ENCODE measurements at regions not wholly inside any gene's neighbourhood (a gene's known extent, or its start where the extent isn't known, plus 50 kb on each side); places are given as distances from the start of the nearest gene placed in this dataset.

DNA sequence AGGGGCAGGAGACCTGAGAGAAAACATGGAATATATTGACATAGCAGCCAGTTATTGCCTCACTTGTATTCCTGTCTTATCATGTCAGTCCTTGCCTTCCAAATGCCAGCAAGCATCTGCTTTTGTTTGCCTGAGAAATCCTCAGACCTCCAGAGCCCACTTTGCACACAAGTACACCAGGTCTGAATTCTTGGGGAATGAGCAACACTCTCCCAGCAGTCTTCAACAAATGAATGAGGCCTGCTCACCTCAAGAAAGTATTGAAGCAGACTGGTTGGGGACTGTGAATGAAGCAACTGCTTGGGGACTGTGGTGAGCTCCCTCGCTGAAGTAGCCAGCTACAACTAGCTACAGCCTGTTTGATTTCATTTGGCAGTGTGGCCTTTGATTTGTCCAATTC lies 172.8 kb upstream of the SPTLC3 start:
- Mint-ChIP-seq H3K4me1 (no peaks in the 10 kb centered on the region), H3K9me3 (peaks cover 0 to 4% (median 0%) of the 10 kb centered on the region in 7 donors)
- WGBS (ENCODE audit: insufficient coverage): no CpG with 5 or more reads among the region's 1 CpG

DNA sequence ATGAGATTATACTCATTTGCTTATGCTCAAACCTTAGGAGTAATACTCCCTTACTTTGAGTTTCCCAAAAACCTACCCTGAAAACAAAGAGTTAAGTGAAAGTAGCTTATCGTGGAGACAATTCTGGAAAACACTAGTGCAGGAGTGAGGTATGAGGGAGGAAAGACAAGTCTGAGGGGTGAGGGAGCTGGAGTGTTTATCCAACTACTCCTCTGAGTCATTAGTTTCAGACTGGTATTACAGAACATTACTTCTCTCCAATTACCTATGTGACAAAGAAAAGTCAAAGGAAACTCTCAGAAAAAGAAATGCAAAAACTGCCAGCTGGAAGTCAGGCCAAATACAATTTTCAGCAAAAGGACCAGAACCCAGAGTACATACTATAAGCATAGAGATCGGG lies 171.1 kb upstream of the SPTLC3 start:
- DNase-seq: no peak
- no peaks in the 10 kb centered on the region for H3K79me2 ChIP-seq (ENCODE audit: insufficient read depth, low read length)
- H3K36me3 ChIP-seq (replicated peaks in 1 of 2; ENCODE audit: control insufficient read depth in 1 of 2, insufficient read depth in 2 of 2, low read length in 2 of 2): no peaks in the 10 kb centered on the region
- H3K4me3 ChIP-seq (replicated peaks in 1 of 3; ENCODE audit: low read depth in 2 of 3, low read length in 3 of 3): no peak overlapping the region
- H4K20me1 ChIP-seq (ENCODE audit: insufficient read depth, low read length): no peaks in the 10 kb centered on the region
- Mint-ChIP-seq H3K4me3 (no peak overlapping the region), H3K9me3 (peaks cover 0 to 4% (median 0%) of the 10 kb centered on the region in 7 donors), H3K27me3 (ENCODE audit: low read depth in 3 of 3) (peaks cover 0 to 1% (median 0%) of the 10 kb centered on the region in 3 donors), H3K27ac (no peak overlapping the region), H3K4me1 (no peaks in the 10 kb centered on the region), H3K36me3 (no peaks in the 10 kb centered on the region)
- TF ChIP-seq, protein P1, sequence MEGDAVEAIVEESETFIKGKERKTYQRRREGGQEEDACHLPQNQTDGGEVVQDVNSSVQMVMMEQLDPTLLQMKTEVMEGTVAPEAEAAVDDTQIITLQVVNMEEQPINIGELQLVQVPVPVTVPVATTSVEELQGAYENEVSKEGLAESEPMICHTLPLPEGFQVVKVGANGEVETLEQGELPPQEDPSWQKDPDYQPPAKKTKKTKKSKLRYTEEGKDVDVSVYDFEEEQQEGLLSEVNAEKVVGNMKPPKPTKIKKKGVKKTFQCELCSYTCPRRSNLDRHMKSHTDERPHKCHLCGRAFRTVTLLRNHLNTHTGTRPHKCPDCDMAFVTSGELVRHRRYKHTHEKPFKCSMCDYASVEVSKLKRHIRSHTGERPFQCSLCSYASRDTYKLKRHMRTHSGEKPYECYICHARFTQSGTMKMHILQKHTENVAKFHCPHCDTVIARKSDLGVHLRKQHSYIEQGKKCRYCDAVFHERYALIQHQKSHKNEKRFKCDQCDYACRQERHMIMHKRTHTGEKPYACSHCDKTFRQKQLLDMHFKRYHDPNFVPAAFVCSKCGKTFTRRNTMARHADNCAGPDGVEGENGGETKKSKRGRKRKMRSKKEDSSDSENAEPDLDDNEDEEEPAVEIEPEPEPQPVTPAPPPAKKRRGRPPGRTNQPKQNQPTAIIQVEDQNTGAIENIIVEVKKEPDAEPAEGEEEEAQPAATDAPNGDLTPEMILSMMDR (IDR thresholded peaks at IDR 0.05): no peak
- no peak overlapping the region for H3K4me2 ChIP-seq (replicated peaks; ENCODE audit: extremely low read depth, low read length, poor library complexity, severe bottlenecking)
- H3K9me3 ChIP-seq (replicated peaks in 1 of 2; ENCODE audit: control insufficient read depth in 1 of 2, insufficient read depth in 1 of 2, low read length in 2 of 2): no peaks in the 10 kb centered on the region
- no peaks in the 10 kb centered on the region for H3K27me3 ChIP-seq (ENCODE audit: control insufficient read depth in 2 of 2, insufficient read depth in 2 of 2, low read length in 2 of 2)
- no CpG with 5 or more reads among the region's 2 CpGs for WGBS (ENCODE audit: insufficient coverage)
- intact Hi-C loops (cut with micrococcal nuclease): no loop called here
- no peak overlapping the region for H3K9ac ChIP-seq (ENCODE audit: insufficient read depth, low read length, poor library complexity, severe bottlenecking)
- H3K4me1 ChIP-seq (ENCODE audit: control insufficient read depth in 1 of 2, insufficient read depth in 2 of 2, low read length in 2 of 2): no peaks in the 10 kb centered on the region
- no peak overlapping the region for H3K27ac ChIP-seq (ENCODE audit: low read depth in 1 of 2, low read length in 2 of 2)
- no peak overlapping the region for H2AFZ ChIP-seq (ENCODE audit: insufficient read depth, low read depth, low read length, poor library complexity, severe bottlenecking)

More for the DNA sequence above, 172.8 kb upstream of the SPTLC3 start:
- H3K27ac ChIP-seq (ENCODE audit: low read depth in 1 of 2, low read length in 2 of 2): no peak overlapping the region
- H3K36me3 ChIP-seq (replicated peaks in 1 of 2; ENCODE audit: control insufficient read depth in 1 of 2, insufficient read depth in 2 of 2, low read length in 2 of 2): no peaks in the 10 kb centered on the region
- no peak overlapping the region for H3K27ac Mint-ChIP-seq
- H3K9me3 ChIP-seq (replicated peaks in 1 of 2; ENCODE audit: control insufficient read depth in 1 of 2, insufficient read depth in 1 of 2, low read length in 2 of 2): no peaks in the 10 kb centered on the region
- H3K4me3 ChIP-seq (replicated peaks in 1 of 3; ENCODE audit: low read depth in 2 of 3, low read length in 3 of 3): no peak overlapping the region
- H3K36me3 Mint-ChIP-seq: no peaks in the 10 kb centered on the region
- H3K27me3 Mint-ChIP-seq (ENCODE audit: low read depth in 3 of 3): peaks cover 0 to 1% (median 0%) of the 10 kb centered on the region in 3 donors
- intact Hi-C loops (cut with micrococcal nuclease): no loop called here
- H3K4me1 ChIP-seq (ENCODE audit: control insufficient read depth in 1 of 2, insufficient read depth in 2 of 2, low read length in 2 of 2): no peaks in the 10 kb centered on the region
- no peak overlapping the region for H2AFZ ChIP-seq (ENCODE audit: insufficient read depth, low read depth, low read length, poor library complexity, severe bottlenecking)
- no peaks in the 10 kb centered on the region for H4K20me1 ChIP-seq (ENCODE audit: insufficient read depth, low read length)
- no peaks in the 10 kb centered on the region for H3K79me2 ChIP-seq (ENCODE audit: insufficient read depth, low read length)
- H3K4me3 Mint-ChIP-seq: no peak overlapping the region
- H3K27me3 ChIP-seq (ENCODE audit: control insufficient read depth in 2 of 2, insufficient read depth in 2 of 2, low read length in 2 of 2): no peaks in the 10 kb centered on the region
- TF ChIP-seq, protein P1 (IDR thresholded peaks at IDR 0.05): no peak
- no peak for DNase-seq
- H3K4me2 ChIP-seq (replicated peaks; ENCODE audit: extremely low read depth, low read length, poor library complexity, severe bottlenecking): no peak overlapping the region
- no peak overlapping the region for H3K9ac ChIP-seq (ENCODE audit: insufficient read depth, low read length, poor library complexity, severe bottlenecking)

Measured in CD14-positive monocyte (primary cell).